HEK293 (cell line): ENCODE measurements at regions not wholly inside any gene's neighbourhood (a gene's known extent, or its start where the extent isn't known, plus 50 kb on each side); places are given as distances from the start of the nearest gene placed in this dataset.

ENCODE experiments used
- CTCF ChIA-PET: fragments of 350-600 bp; formaldehyde crosslinking; extraction: SDS; loops from one replicate; lab custom pipeline; 2021; ENCODE audit warnings: antibody characterized with exemption; lab: Yijun Ruan, JAX
- POLR2A ChIA-PET: fragments of 300-600 bp; formaldehyde crosslinking; extraction: SDS; loops from one replicate; lab custom pipeline; 2020; ENCODE audit warnings: antibody characterized with exemption, inconsistent platforms; lab: Yijun Ruan, JAX
- H3K27ac ChIP-seq: fragments of 200-500 bp; sonication (Bioruptor generic); 2 replicates; pipeline ENCODE4 v1.5.1; 2014; ENCODE audit warnings: low read depth, low read length, control low read depth, inconsistent platforms; ENCODE audit errors: extremely low read depth
- H3K36me3 ChIP-seq, 2 experiments: fragments of 200-500 bp in 1 of 2; sonication (Bioruptor generic) in 1 of 2; 1 replicate in 1 of 2; 2 replicates in 1 of 2; pipeline ENCODE4 v1.5.1; 2014 to 2017; ENCODE audit warnings: inconsistent platforms in 2 of 2, low read length in 2 of 2; ENCODE audit not compliant: control insufficient read depth in 2 of 2, insufficient read depth in 1 of 2
- H3K4me1 ChIP-seq: fragments of 200-500 bp; sonication (Bioruptor generic); 2 replicates; pipeline ENCODE4 v1.5.1; 2014; ENCODE audit warnings: mild to moderate bottlenecking, low read length, inconsistent platforms; ENCODE audit not compliant: control insufficient read depth, insufficient read depth
- H3K4me3 ChIP-seq: 2 replicates; pipeline ENCODE4 v1.5.1; 2011; ENCODE audit warnings: low read depth, mild to moderate bottlenecking, control low read depth, low read length, moderate library complexity
- H3K9me3 ChIP-seq: fragments of 200-500 bp; sonication (Bioruptor generic); 2 replicates; pipeline ENCODE4 v1.5.1; 2014; ENCODE audit warnings: low read depth, low read length, inconsistent platforms; ENCODE audit not compliant: control insufficient read depth, insufficient read depth
- ATF2 ChIP-seq: fragments of 450-650 bp; formaldehyde crosslinking; IDR thresholded peaks from 2 replicates; pipeline ENCODE4 v1.5.1; 2016; ENCODE audit warnings: missing biosample characterization, missing genetic modification characterization, low read depth
- ELK4 ChIP-seq: IDR thresholded peaks from 2 replicates; pipeline ENCODE4 v1.6.1; 2011; ENCODE audit warnings: mild to moderate bottlenecking, low read depth, low read length, borderline replicate concordance
- IKZF3 ChIP-seq: fragments of 450-650 bp; IDR thresholded peaks from 2 replicates; pipeline ENCODE4 v1.5.0; 2018; ENCODE audit warnings: missing biosample characterization, mild to moderate bottlenecking, missing genetic modification characterization, moderate library complexity
- RBAK ChIP-seq: fragments of 450-650 bp; formaldehyde crosslinking; IDR thresholded peaks from 2 replicates; pipeline ENCODE4 v1.5.1; 2016; ENCODE audit warnings: missing biosample characterization, missing genetic modification characterization
- SCRT2 ChIP-seq: fragments of 450-650 bp; formaldehyde crosslinking; IDR thresholded peaks from 2 replicates; pipeline ENCODE4 v1.5.1; 2016; ENCODE audit warnings: missing biosample characterization, missing genetic modification characterization
- SP7 ChIP-seq: fragments of 450-650 bp; formaldehyde crosslinking; IDR thresholded peaks from 2 replicates; pipeline ENCODE4 v1.5.1; 2016; ENCODE audit warnings: missing biosample characterization, missing genetic modification characterization
- ZBTB1 ChIP-seq: fragments of 450-650 bp; formaldehyde crosslinking; IDR thresholded peaks from 2 replicates; pipeline ENCODE4 v1.5.1; 2016; ENCODE audit warnings: missing biosample characterization, missing genetic modification characterization
- ZBTB20 ChIP-seq: fragments of 450-650 bp; formaldehyde crosslinking; IDR thresholded peaks from 2 replicates; pipeline ENCODE4 v1.5.1; 2016; ENCODE audit warnings: missing biosample characterization, missing genetic modification characterization
- ZBTB48 ChIP-seq: fragments of 450-650 bp; formaldehyde crosslinking; IDR thresholded peaks from 2 replicates; pipeline ENCODE4 v1.5.1; 2016; ENCODE audit warnings: missing biosample characterization, missing genetic modification characterization
- ZFP69B ChIP-seq: fragments of 450-650 bp; formaldehyde crosslinking; IDR thresholded peaks from 2 replicates; pipeline ENCODE4 v1.5.1; 2016; ENCODE audit warnings: missing biosample characterization, missing genetic modification characterization
- ZIC2 ChIP-seq: fragments of 450-650 bp; formaldehyde crosslinking; IDR thresholded peaks from 2 replicates; pipeline ENCODE4 v1.5.1; 2016; ENCODE audit warnings: missing biosample characterization, missing genetic modification characterization
- ZNF114 ChIP-seq: fragments of 450-650 bp; formaldehyde crosslinking; IDR thresholded peaks from 2 replicates; pipeline ENCODE4 v1.5.0; 2017; ENCODE audit warnings: missing biosample characterization, missing genetic modification characterization
- ZNF18 ChIP-seq: fragments of 450-650 bp; formaldehyde crosslinking; IDR thresholded peaks from 2 replicates; pipeline ENCODE4 v1.5.1; 2016; ENCODE audit warnings: missing biosample characterization, missing genetic modification characterization
- ZNF302 ChIP-seq: fragments of 450-650 bp; formaldehyde crosslinking; IDR thresholded peaks from 2 replicates; pipeline ENCODE4 v1.5.1; 2016; ENCODE audit warnings: missing biosample characterization, missing genetic modification characterization, low read depth
- ZNF341 ChIP-seq: fragments of 450-650 bp; formaldehyde crosslinking; IDR thresholded peaks from 2 replicates; pipeline ENCODE4; 2016; ENCODE audit warnings: low read depth, missing biosample characterization, missing genetic modification characterization
- ZNF366 ChIP-seq: fragments of 450-650 bp; formaldehyde crosslinking; conservative IDR thresholded peaks from 2 replicates; pipeline ENCODE4 v1.5.1; 2016; ENCODE audit warnings: missing biosample characterization, missing genetic modification characterization
- ZNF423 ChIP-seq: fragments of 450-650 bp; formaldehyde crosslinking; IDR thresholded peaks from 2 replicates; pipeline ENCODE4 v1.5.1; 2016; ENCODE audit warnings: missing biosample characterization, missing genetic modification characterization
- ZNF518A ChIP-seq: fragments of 450-650 bp; formaldehyde crosslinking; conservative IDR thresholded peaks from 2 replicates; pipeline ENCODE4 v1.5.1; 2016; ENCODE audit warnings: low read depth, missing biosample characterization, missing genetic modification characterization
- ZNF529 ChIP-seq: fragments of 450-650 bp; formaldehyde crosslinking; IDR thresholded peaks from 2 replicates; pipeline ENCODE4 v1.5.1; 2017; ENCODE audit warnings: missing genetic modification characterization, missing biosample characterization; ENCODE audit not compliant: insufficient replicate concordance
- ZNF558 ChIP-seq: fragments of 450-650 bp; formaldehyde crosslinking; IDR thresholded peaks from 2 replicates; pipeline ENCODE4 v1.5.1; 2016; ENCODE audit warnings: missing biosample characterization, missing genetic modification characterization
- ZNF664 ChIP-seq: fragments of 450-650 bp; formaldehyde crosslinking; IDR thresholded peaks from 2 replicates; pipeline ENCODE4 v1.5.1; 2016; ENCODE audit warnings: missing biosample characterization, missing genetic modification characterization
- ZNF677 ChIP-seq: fragments of 450-650 bp; IDR thresholded peaks from 2 replicates; pipeline ENCODE4 v1.5.0; 2018; ENCODE audit warnings: missing biosample characterization, mild to moderate bottlenecking, missing genetic modification characterization, moderate library complexity

GRCh38 chr4:138772366-138772765, 243.2 kb upstream of the NOCT start (continued):
- no peak for TF ChIP-seq ZNF518A (tag by site-specific recombination)
- TF ChIP-seq ZNF114 = no peak
- no peak for TF ChIP-seq ATF2 (tag by site-specific recombination)
- no peak for TF ChIP-seq ZBTB1 (tag by site-specific recombination)
- TF ChIP-seq RBAK = no peak
- TF ChIP-seq ZBTB20 (tag by site-specific recombination) = no peak
- no peak for TF ChIP-seq ZNF558
- TF ChIP-seq ZNF423 = no peak
- no peak for TF ChIP-seq ZIC2
- no peak for TF ChIP-seq ZNF366 (tag by site-specific recombination)
- TF ChIP-seq ZBTB48 (tag by site-specific recombination) = no peak

- Histone ChIP-seq H3K9me3 (no peaks in the 10 kb centered on the region), H3K36me3 (no peaks in the 10 kb centered on the region), H3K4me3 (no peak overlapping the region), H3K27ac (no peak overlapping the region), H3K4me1 (no peaks in the 10 kb centered on the region)
- ChIA-PET POLR2A (no interaction called here), CTCF (no interaction called here)
- no peak for TF ChIP-seq ZFP69B (tag by site-specific recombination)
- TF ChIP-seq ZNF18 (tag by site-specific recombination) = no peak
- TF ChIP-seq ZNF423 = no peak
- no peak for TF ChIP-seq ZNF677 (tag by site-specific recombination)
- no peak for TF ChIP-seq ZNF302 (tag by site-specific recombination)
- TF ChIP-seq ELK4 = no peak
- no peak for TF ChIP-seq ZNF529 (tag by site-specific recombination)
- TF ChIP-seq ZNF664 (tag by site-specific recombination) = no peak
- no peak for TF ChIP-seq SP7 (tag by site-specific recombination)
- no peak for TF ChIP-seq RBAK
- TF ChIP-seq ZNF341 = no peak
- TF ChIP-seq IKZF3 (tag by site-specific recombination) = no peak
- TF ChIP-seq SCRT2 = no peak
These were observed 244.8 kb upstream of the NOCT start for GRCh38 chr4:138770818-138771217.
